ENCODE measurements at regions not wholly inside any gene's neighbourhood (a gene's known extent, or its start where the extent isn't known, plus 50 kb on each side); places are given as distances from the start of the nearest gene placed in this dataset.

GRCh38 chr19:34104096-34104495 lies 68.2 kb upstream of the LSM14A start:
- TF ChIP-seq POLR2AphosphoS5 (IDR thresholded peaks at IDR 0.05; ENCODE audit: low read depth, low read length), result no peak
- TF ChIP-seq REST (IDR thresholded peaks at IDR 0.05; ENCODE audit: insufficient read depth in 1 of 2, low read depth in 2 of 2, low read length in 2 of 2), result no peak
- TF ChIP-seq SIN3A (IDR thresholded peaks at IDR 0.05; ENCODE audit: borderline replicate concordance, insufficient read depth, low read length), result no peak
